MM.1S (cell line): ENCODE measurements at regions not wholly inside any gene's neighbourhood (a gene's known extent, or its start where the extent isn't known, plus 50 kb on each side); places are given as distances from the start of the nearest gene placed in this dataset.

Experiments used
- DNase-seq: peaks from one replicate; pipeline ENCODE4 v3.0.0-alpha.2; 2015
- H2AFZ ChIP-seq: fragments of 300-600 bp; sonication (generic); 2 replicates; pipeline ENCODE4 v1.6.0; 2016; ENCODE audit warnings: antibody characterized with exemption, low read length
- H3F3A ChIP-seq: fragments of 300-600 bp; sonication (generic); 2 replicates; pipeline ENCODE4 v1.6.1; 2016; ENCODE audit warnings: mild to moderate bottlenecking, antibody characterized with exemption, low read length, moderate library complexity, mixed read lengths; ENCODE audit not compliant: insufficient read depth
- H3K27ac ChIP-seq: fragments of 300-600 bp; sonication (generic); 2 replicates; pipeline ENCODE4 v1.5.1; 2016; ENCODE audit warnings: mild to moderate bottlenecking, low read length
- H3K27me3 ChIP-seq: fragments of 300-600 bp; sonication (generic); replicated peaks from 2 replicates; pipeline ENCODE4 v1.6.0; 2016; ENCODE audit warnings: low read length; ENCODE audit not compliant: insufficient read depth
- H3K36me3 ChIP-seq: fragments of 300-600 bp; sonication (generic); replicated peaks from 2 replicates; pipeline ENCODE4 v1.6.1; 2016; ENCODE audit warnings: mild to moderate bottlenecking, low read length, mixed read lengths; ENCODE audit not compliant: insufficient read depth
- H3K4me1 ChIP-seq: fragments of 300-600 bp; sonication (generic); 2 replicates; pipeline ENCODE4 v1.6.1; 2016; ENCODE audit warnings: low read length, mixed read lengths
- H3K4me2 ChIP-seq: fragments of 300-600 bp; sonication (generic); 2 replicates; pipeline ENCODE4 v1.6.0; 2016; ENCODE audit warnings: low read depth, low read length
- H3K4me3 ChIP-seq: fragments of 300-600 bp; sonication (generic); 2 replicates; pipeline ENCODE4 v1.5.1; 2016; ENCODE audit warnings: low read length, mixed read lengths
- H3K79me2 ChIP-seq: fragments of 300-600 bp; sonication (generic); 2 replicates; pipeline ENCODE4 v1.6.1; 2016; ENCODE audit warnings: mixed run types, low read length, mixed read lengths
- H3K9ac ChIP-seq: fragments of 300-600 bp; sonication (generic); 2 replicates; pipeline ENCODE4 v1.6.1; 2016; ENCODE audit warnings: low read length, mixed read lengths
- H3K9me2 ChIP-seq: fragments of 300-600 bp; sonication (generic); replicated peaks from 2 replicates; pipeline ENCODE4 v1.6.1; 2016; ENCODE audit warnings: mild to moderate bottlenecking, low read length, mixed read lengths; ENCODE audit not compliant: insufficient read depth
- H3K9me3 ChIP-seq: fragments of 300-600 bp; sonication (generic); replicated peaks from 2 replicates; pipeline ENCODE4 v1.6.1; 2016; ENCODE audit warnings: mild to moderate bottlenecking, low read length, mixed read lengths; ENCODE audit not compliant: insufficient read depth
- H4K20me1 ChIP-seq: fragments of 300-600 bp; sonication (generic); 2 replicates; pipeline ENCODE4 v1.6.1; 2016; ENCODE audit warnings: mild to moderate bottlenecking, low read length, moderate library complexity, mixed read lengths; ENCODE audit not compliant: insufficient read depth
- CTCF ChIP-seq: fragments of 300-600 bp; sonication (generic); IDR thresholded peaks from 2 replicates; pipeline ENCODE4 v1.5.1; 2016; ENCODE audit warnings: antibody characterized with exemption, low read length, mixed read lengths
- EZH2 ChIP-seq: fragments of 300-600 bp; sonication (generic); optimal IDR thresholded peaks from 2 replicates; pipeline ENCODE3; 2017; ENCODE audit warnings: low read depth, mild to moderate bottlenecking, antibody characterized with exemption, low read length, mixed read lengths
- EZH2phosphoT487 ChIP-seq: fragments of 300-600 bp; sonication (generic); IDR thresholded peaks from 2 replicates; pipeline ENCODE4 v1.6.1; 2018; ENCODE audit warnings: antibody characterized with exemption, low read length

GRCh38 chr13:30103161-30103840, 204.1 kb downstream of the KATNAL1 start:
- Histone ChIP-seq H3K9ac (no peak overlapping the region), H4K20me1 (no peaks in the 10 kb centered on the region), H3K4me2 (no peak overlapping the region), H3F3A (no peaks in the 10 kb centered on the region), H3K27ac (no peak overlapping the region), H2AFZ (no peak overlapping the region), H3K4me1 (no peaks in the 10 kb centered on the region), H3K4me3 (no peak overlapping the region), H3K27me3 (no peaks in the 10 kb centered on the region), H3K79me2 (no peaks in the 10 kb centered on the region), H3K9me2 (no peaks in the 10 kb centered on the region), H3K9me3 (no peaks in the 10 kb centered on the region), H3K36me3 (no peaks in the 10 kb centered on the region)
- DNase-seq: no peak
- TF ChIP-seq EZH2phosphoT487: no peak
- no peak for TF ChIP-seq CTCF
- no peak for TF ChIP-seq EZH2

DNA sequence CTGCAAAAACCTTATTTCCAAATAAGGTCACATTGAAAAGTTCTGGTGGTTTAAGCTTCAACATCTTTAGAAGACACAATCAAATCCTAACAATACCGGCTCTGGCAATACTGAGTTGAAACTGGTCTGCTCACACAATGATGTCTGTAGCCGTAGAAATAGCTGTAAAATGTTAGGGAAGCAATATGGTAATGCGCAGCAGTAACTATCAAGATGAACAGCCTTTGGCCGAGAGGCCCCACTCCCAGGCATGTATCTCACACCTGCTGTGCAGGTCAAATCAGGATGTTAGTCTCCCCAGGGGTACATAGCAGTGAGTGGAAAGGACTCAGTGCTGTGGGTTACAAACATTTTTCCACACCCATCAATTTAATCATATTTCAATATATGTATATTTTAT, 207.1 kb downstream of the KATNAL1 start:
- Histone ChIP-seq H3K4me1 (no peaks in the 10 kb centered on the region), H3K4me3 (no peak overlapping the region), H3K4me2 (no peak overlapping the region), H3K27me3 (no peaks in the 10 kb centered on the region), H3K9ac (no peak overlapping the region), H3F3A (no peaks in the 10 kb centered on the region), H3K9me2 (no peaks in the 10 kb centered on the region), H4K20me1 (no peaks in the 10 kb centered on the region), H2AFZ (no peak overlapping the region), H3K9me3 (no peaks in the 10 kb centered on the region), H3K27ac (no peak overlapping the region), H3K36me3 (no peaks in the 10 kb centered on the region), H3K79me2 (no peaks in the 10 kb centered on the region)
- DNase-seq: no peak
- TF ChIP-seq EZH2: no peak
- no peak for TF ChIP-seq EZH2phosphoT487
- TF ChIP-seq CTCF: no peak

GRCh38 chr13:30097701-30098100, 209.7 kb downstream of the KATNAL1 start:
- H3K9me2 ChIP-seq: no peaks in the 10 kb centered on the region
- no peak overlapping the region for H3K9ac ChIP-seq
- H3K27me3 ChIP-seq: no peaks in the 10 kb centered on the region
- TF ChIP-seq EZH2 (no peak), CTCF (no peak), EZH2phosphoT487 (no peak)
- no peak overlapping the region for H3K4me2 ChIP-seq
- no peaks in the 10 kb centered on the region for H3K4me1 ChIP-seq
- no peaks in the 10 kb centered on the region for H4K20me1 ChIP-seq
- no peak overlapping the region for H3K27ac ChIP-seq
- no peak overlapping the region for H3K4me3 ChIP-seq
- no peaks in the 10 kb centered on the region for H3F3A ChIP-seq
- no peaks in the 10 kb centered on the region for H3K79me2 ChIP-seq
- no peak overlapping the region for H2AFZ ChIP-seq
- no peaks in the 10 kb centered on the region for H3K9me3 ChIP-seq
- no peak for DNase-seq
- no peaks in the 10 kb centered on the region for H3K36me3 ChIP-seq
